ENCODE measurements at regions not wholly inside any gene's neighbourhood (a gene's known extent, or its start where the extent isn't known, plus 50 kb on each side); places are given as distances from the start of the nearest gene placed in this dataset.

GRCh38 chr2:144580521-144581161 is 60.7 kb upstream of the ZEB2 start:
- no peak for DNase-seq (ENCODE audit: low spot score)
- CTCF ChIA-PET: interaction anchor here (0.5 kb wide), 1 partner anchor 28 kb away, joined by 4 read pairs; no protein-coding TSS in a partner anchor
- TF ChIP-seq CTCF (conservative IDR thresholded peaks at IDR 0.05; ENCODE audit: low read depth): no peak
- no peak overlapping the region for H3K27ac ChIP-seq
- POLR2A ChIA-PET (ENCODE audit: low non-redundant PET): no interaction called here

- ChIA-PET CTCF (no interaction called here), POLR2A (ENCODE audit: low non-redundant PET) (no interaction called here)
- no peak for TF ChIP-seq CTCF (conservative IDR thresholded peaks at IDR 0.05; ENCODE audit: low read depth)
- no peak for DNase-seq (ENCODE audit: low spot score)
- no peak overlapping the region for H3K27ac ChIP-seq
These were observed 59.6 kb upstream of the ZEB2 start for GRCh38 chr2:144579556-144579955.

GRCh38 chr2:144578099-144578498 is 58.2 kb upstream of the ZEB2 start:
- ChIA-PET CTCF (interaction anchor here (0.6 kb wide), 1 partner anchor 1202 kb away, joined by 4 read pairs; no protein-coding TSS in a partner anchor), POLR2A (ENCODE audit: low non-redundant PET) (no interaction called here)
- H3K27ac ChIP-seq: no peak overlapping the region
- TF ChIP-seq CTCF (conservative IDR thresholded peaks at IDR 0.05; ENCODE audit: low read depth): no peak
- no peak for DNase-seq (ENCODE audit: low spot score)

- ChIA-PET POLR2A (ENCODE audit: low non-redundant PET) (no interaction called here), CTCF (interaction anchor here (0.6 kb wide), 1 partner anchor 1289 kb away, joined by 3 read pairs; no protein-coding TSS in a partner anchor)
- no peak for DNase-seq (ENCODE audit: low spot score)
- no peak for TF ChIP-seq CTCF (conservative IDR thresholded peaks at IDR 0.05; ENCODE audit: low read depth)
- H3K27ac ChIP-seq: no peak overlapping the region
These were observed 53.1 kb upstream of the ZEB2 start for GRCh38 chr2:144572977-144573376.

GRCh38 chr2:144571770-144572169 is 51.9 kb upstream of the ZEB2 start:
- POLR2A ChIA-PET (ENCODE audit: low non-redundant PET): no interaction called here

GRCh38 chr2:144570566-144570965 is 50.6 kb upstream of the ZEB2 start:
- no peak for TF ChIP-seq CTCF (conservative IDR thresholded peaks at IDR 0.05; ENCODE audit: low read depth)
- ChIA-PET CTCF (no interaction called here), POLR2A (ENCODE audit: low non-redundant PET) (no interaction called here)
- no peak for DNase-seq (ENCODE audit: low spot score)
- H3K27ac ChIP-seq: no peak overlapping the region

More at GRCh38 chr2:144571770-144572169, 51.9 kb upstream of the ZEB2 start:
- H3K27ac ChIP-seq: no peak overlapping the region
- no peak for TF ChIP-seq CTCF (conservative IDR thresholded peaks at IDR 0.05; ENCODE audit: low read depth)
- CTCF ChIA-PET: no interaction called here
- DNase-seq (ENCODE audit: low spot score): no peak
